ENCODE measurements at regions not wholly inside any gene's neighbourhood (a gene's known extent, or its start where the extent isn't known, plus 50 kb on each side); places are given as distances from the start of the nearest gene placed in this dataset.

DNA sequence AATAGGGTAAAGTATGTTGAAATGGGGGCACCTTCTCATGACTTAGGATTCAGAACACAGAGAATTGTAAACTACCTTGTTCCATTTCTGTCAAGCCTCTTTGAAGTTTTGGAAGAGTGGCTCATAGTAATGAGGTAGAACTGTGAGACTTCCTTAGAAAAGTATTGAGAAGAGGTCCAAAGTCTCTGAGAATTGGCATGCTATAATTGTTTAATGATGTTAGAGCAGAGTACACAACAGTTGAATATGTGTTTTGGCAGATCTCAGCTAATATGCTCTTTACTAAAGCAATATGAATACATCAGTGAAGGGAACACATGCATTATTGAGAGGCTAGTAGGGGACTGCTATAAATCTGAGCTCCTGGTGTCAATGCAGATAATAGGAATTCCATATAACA lies 579.4 kb upstream of the RIOK2 start:
- Mint-ChIP-seq H3K4me1 (no peaks in the 10 kb centered on the region), H3K4me3 (no peak overlapping the region), H3K9me3 (ENCODE audit: insufficient read depth) (no peaks in the 10 kb centered on the region), H3K27me3 (no peaks in the 10 kb centered on the region), H3K27ac (no peak overlapping the region)
- Histone ChIP-seq H3K27ac (ENCODE audit: low read length in 2 of 2) (no peak overlapping the region), H3K9me3 (ENCODE audit: control extremely low read depth in 1 of 3, control insufficient read depth in 2 of 3, insufficient read depth in 1 of 3, low read length in 2 of 3) (no peaks in the 10 kb centered on the region), H4K20me1 (ENCODE audit: control insufficient read depth, insufficient read depth, low read length, poor library complexity, severe bottlenecking) (no peaks in the 10 kb centered on the region), H3K4me1 (ENCODE audit: control insufficient read depth in 2 of 2, insufficient read depth in 2 of 2, low read length in 2 of 2) (no peaks in the 10 kb centered on the region), H3K9ac (ENCODE audit: low read length) (no peak overlapping the region), H3K79me2 (ENCODE audit: control insufficient read depth, insufficient read depth, low read length) (no peaks in the 10 kb centered on the region), H3K4me2 (replicated peaks; ENCODE audit: low read depth, low read length, poor library complexity, severe bottlenecking) (no peak overlapping the region), H3K27me3 (replicated peaks in 1 of 4; ENCODE audit: control extremely low read depth in 1 of 4, control insufficient read depth in 3 of 4, insufficient read depth in 4 of 4, low read length in 3 of 4) (no peaks in the 10 kb centered on the region), H2AFZ (ENCODE audit: insufficient read depth, low read depth, low read length, poor library complexity, severe bottlenecking) (no peak overlapping the region), H3K36me3 (replicated peaks in 1 of 2; ENCODE audit: control extremely low read depth in 1 of 2, control insufficient read depth in 1 of 2, extremely low read depth in 1 of 2, insufficient read depth in 2 of 2, low read length in 1 of 2) (no peaks in the 10 kb centered on the region), H3K4me3 (ENCODE audit: control extremely low read depth in 1 of 5, extremely low read depth in 1 of 5, insufficient read depth in 1 of 5, low read depth in 2 of 5, low read length in 4 of 5) (no peak overlapping the region)
- ATAC-seq (ENCODE audit: low read depth), result no peak
- POLR2A ChIA-PET, result no interaction called here
- TF ChIP-seq EZH2 (IDR thresholded peaks at IDR 0.05; ENCODE audit: borderline replicate concordance, insufficient read depth, low read depth, low read length, poor library complexity, severe bottlenecking), result no peak
- TF ChIP-seq, protein P1, sequence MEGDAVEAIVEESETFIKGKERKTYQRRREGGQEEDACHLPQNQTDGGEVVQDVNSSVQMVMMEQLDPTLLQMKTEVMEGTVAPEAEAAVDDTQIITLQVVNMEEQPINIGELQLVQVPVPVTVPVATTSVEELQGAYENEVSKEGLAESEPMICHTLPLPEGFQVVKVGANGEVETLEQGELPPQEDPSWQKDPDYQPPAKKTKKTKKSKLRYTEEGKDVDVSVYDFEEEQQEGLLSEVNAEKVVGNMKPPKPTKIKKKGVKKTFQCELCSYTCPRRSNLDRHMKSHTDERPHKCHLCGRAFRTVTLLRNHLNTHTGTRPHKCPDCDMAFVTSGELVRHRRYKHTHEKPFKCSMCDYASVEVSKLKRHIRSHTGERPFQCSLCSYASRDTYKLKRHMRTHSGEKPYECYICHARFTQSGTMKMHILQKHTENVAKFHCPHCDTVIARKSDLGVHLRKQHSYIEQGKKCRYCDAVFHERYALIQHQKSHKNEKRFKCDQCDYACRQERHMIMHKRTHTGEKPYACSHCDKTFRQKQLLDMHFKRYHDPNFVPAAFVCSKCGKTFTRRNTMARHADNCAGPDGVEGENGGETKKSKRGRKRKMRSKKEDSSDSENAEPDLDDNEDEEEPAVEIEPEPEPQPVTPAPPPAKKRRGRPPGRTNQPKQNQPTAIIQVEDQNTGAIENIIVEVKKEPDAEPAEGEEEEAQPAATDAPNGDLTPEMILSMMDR (IDR thresholded peaks at IDR 0.05), result no peak
- CTCF ChIA-PET, result no interaction called here
- DNase-seq, result no peak
- intact Hi-C loops (cut with micrococcal nuclease), result no loop called here

DNA sequence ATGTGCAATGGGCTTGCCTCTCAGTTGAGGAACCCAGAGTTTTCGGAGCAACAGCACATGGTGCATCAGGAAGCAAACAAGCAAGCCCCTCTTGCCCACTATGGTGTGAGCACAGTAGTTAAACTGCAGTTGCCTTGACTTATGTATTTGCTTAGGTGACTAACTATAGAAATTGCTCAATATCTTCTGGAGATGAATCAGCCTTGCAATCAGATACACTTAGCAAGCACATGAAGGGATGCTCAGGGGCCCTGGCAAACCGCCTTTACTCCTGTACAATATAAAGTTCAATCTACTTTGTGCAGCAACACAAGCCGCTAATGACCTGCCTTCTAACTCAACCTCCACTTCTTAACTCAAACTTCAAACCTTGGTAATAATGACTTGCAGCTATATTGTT lies 581.7 kb upstream of the RIOK2 start:
- H3K27ac Mint-ChIP-seq, result no peak overlapping the region
- H3K9me3 Mint-ChIP-seq (ENCODE audit: insufficient read depth), result no peaks in the 10 kb centered on the region
- TF ChIP-seq, protein P1 (IDR thresholded peaks at IDR 0.05), result no peak
- TF ChIP-seq EZH2 (IDR thresholded peaks at IDR 0.05; ENCODE audit: borderline replicate concordance, insufficient read depth, low read depth, low read length, poor library complexity, severe bottlenecking), result no peak
- Histone ChIP-seq H3K79me2 (ENCODE audit: control insufficient read depth, insufficient read depth, low read length) (no peaks in the 10 kb centered on the region), H3K4me2 (replicated peaks; ENCODE audit: low read depth, low read length, poor library complexity, severe bottlenecking) (no peak overlapping the region), H3K27ac (ENCODE audit: low read length in 2 of 2) (no peak overlapping the region), H3K27me3 (replicated peaks in 1 of 4; ENCODE audit: control extremely low read depth in 1 of 4, control insufficient read depth in 3 of 4, insufficient read depth in 4 of 4, low read length in 3 of 4) (no peaks in the 10 kb centered on the region), H3K9me3 (ENCODE audit: control extremely low read depth in 1 of 3, control insufficient read depth in 2 of 3, insufficient read depth in 1 of 3, low read length in 2 of 3) (no peaks in the 10 kb centered on the region), H2AFZ (ENCODE audit: insufficient read depth, low read depth, low read length, poor library complexity, severe bottlenecking) (no peak overlapping the region), H3K36me3 (replicated peaks in 1 of 2; ENCODE audit: control extremely low read depth in 1 of 2, control insufficient read depth in 1 of 2, extremely low read depth in 1 of 2, insufficient read depth in 2 of 2, low read length in 1 of 2) (no peaks in the 10 kb centered on the region), H3K4me1 (ENCODE audit: control insufficient read depth in 2 of 2, insufficient read depth in 2 of 2, low read length in 2 of 2) (no peaks in the 10 kb centered on the region), H4K20me1 (ENCODE audit: control insufficient read depth, insufficient read depth, low read length, poor library complexity, severe bottlenecking) (no peaks in the 10 kb centered on the region), H3K9ac (ENCODE audit: low read length) (no peak overlapping the region), H3K4me3 (ENCODE audit: control extremely low read depth in 1 of 5, extremely low read depth in 1 of 5, insufficient read depth in 1 of 5, low read depth in 2 of 5, low read length in 4 of 5) (no peak overlapping the region)
- intact Hi-C loops (cut with micrococcal nuclease), result no loop called here
- H3K27me3 Mint-ChIP-seq, result no peaks in the 10 kb centered on the region
- ATAC-seq (ENCODE audit: low read depth) (no peak), DNase-seq (no peak)
- no peaks in the 10 kb centered on the region for H3K4me1 Mint-ChIP-seq
- no peak overlapping the region for H3K4me3 Mint-ChIP-seq
- POLR2A ChIA-PET, result no interaction called here
- WGBS (ENCODE audit: insufficient coverage), result 86% methylated on average over 1 of the region's 3 CpGs
- CTCF ChIA-PET, result no interaction called here
